SK-N-SH (cell line): ENCODE measurements at regions not wholly inside any gene's neighbourhood (a gene's known extent, or its start where the extent isn't known, plus 50 kb on each side); places are given as distances from the start of the nearest gene placed in this dataset.

ENCODE experiments used
- CTCF ChIA-PET: fragments of 300-600, 350-600 bp; formaldehyde crosslinking; extraction: SDS; loops from one replicate; lab custom pipeline; 2021; lab: Yijun Ruan, JAX
- POLR2A ChIA-PET: fragments of 350-600 bp; sonication (Branson Sonifier 250); formaldehyde crosslinking; extraction: SDS; loops from one replicate; lab custom pipeline; 2020; ENCODE audit warnings: antibody characterized with exemption, inconsistent platforms; lab: Yijun Ruan, JAX
- DNase-seq: peaks from one replicate; pipeline ENCODE4 v3.0.0; 2012
- H2AFZ ChIP-seq: fragments of 200-600 bp; sonication (generic); 2 replicates; pipeline ENCODE4 v1.8.1; 2016; ENCODE audit warnings: antibody characterized with exemption, mild to moderate bottlenecking, low read depth
- H3F3A ChIP-seq: fragments of 200-600 bp; sonication (generic); replicated peaks from 2 replicates; pipeline ENCODE3; 2016; ENCODE audit warnings: antibody characterized with exemption, mild to moderate bottlenecking; ENCODE audit not compliant: insufficient read depth
- H3K27ac ChIP-seq, 2 experiments: fragments of 200-500 bp in 1 of 2; fragments of 200-600 bp in 1 of 2; sonication (Bioruptor generic) in 1 of 2; sonication (generic), shearing (Covaris generic) in 1 of 2; 2 replicates each; pipeline versions ENCODE4 v1.5.1 to v1.6.1; 2014 to 2016; ENCODE audit warnings: low read depth in 2 of 2, inconsistent platforms in 1 of 2, low read length in 1 of 2, mild to moderate bottlenecking in 1 of 2, mixed read lengths in 1 of 2
- H3K27me3 ChIP-seq: fragments of 200-600 bp; sonication (generic), shearing (Covaris generic); 2 replicates; pipeline ENCODE4 v1.6.1; 2016; ENCODE audit warnings: mixed run types; ENCODE audit not compliant: insufficient read depth
- H3K36me3 ChIP-seq, 2 experiments: fragments of 200-500 bp in 1 of 2; fragments of 200-600 bp in 1 of 2; sonication (Bioruptor generic) in 1 of 2; sonication (generic) in 1 of 2; replicated peaks in 1 of 2; 2 replicates each; pipeline versions ENCODE3 to v1.5.1; 2014 to 2016; ENCODE audit warnings: low read length in 1 of 2, mild to moderate bottlenecking in 1 of 2; ENCODE audit not compliant: insufficient read depth in 2 of 2, control insufficient read depth in 1 of 2
- H3K4me1 ChIP-seq, 2 experiments: fragments of 200-500 bp in 1 of 2; fragments of 200-600 bp in 1 of 2; sonication (Bioruptor generic) in 1 of 2; sonication (generic), shearing (Covaris generic) in 1 of 2; 2 replicates each; pipeline versions ENCODE4 v1.5.1 to v1.6.1; 2014 to 2016; ENCODE audit warnings: low read depth in 1 of 2, low read length in 1 of 2, mixed run types in 1 of 2; ENCODE audit not compliant: insufficient read depth in 2 of 2, control insufficient read depth in 1 of 2
- H3K4me2 ChIP-seq: fragments of 200-600 bp; sonication (generic), shearing (Covaris generic); 2 replicates; pipeline ENCODE4 v1.6.1; 2017; ENCODE audit warnings: mixed run types
- H3K4me3 ChIP-seq, 2 experiments: fragments of 200-500 bp in 1 of 2; fragments of 200-600 bp in 1 of 2; sonication (Bioruptor generic) in 1 of 2; sonication (generic), shearing (Covaris generic) in 1 of 2; 2 replicates each; pipeline versions ENCODE4 v1.5.1 to v1.8.1; 2014 to 2016; ENCODE audit warnings: low read depth in 2 of 2, inconsistent platforms in 1 of 2, low read length in 1 of 2, mild to moderate bottlenecking in 1 of 2, mixed read lengths in 1 of 2, moderate library complexity in 1 of 2
- H3K79me2 ChIP-seq: fragments of 200-600 bp; sonication (generic); 2 replicates; pipeline ENCODE4 v1.8.1; 2017; ENCODE audit warnings: mild to moderate bottlenecking; ENCODE audit not compliant: insufficient read depth
- H3K9ac ChIP-seq: fragments of 200-600 bp; sonication (generic); 2 replicates; pipeline ENCODE4 v1.6.1; 2017; ENCODE audit warnings: mixed run types
- H3K9me2 ChIP-seq: fragments of 200-600 bp; sonication (generic); 2 replicates; pipeline ENCODE4 v1.6.1; 2017; ENCODE audit warnings: mixed run types
- H3K9me3 ChIP-seq: fragments of 200-600 bp; sonication (generic); 2 replicates; pipeline ENCODE4 v1.6.1; 2017; ENCODE audit warnings: mixed run types, mild to moderate bottlenecking, moderate library complexity
- H4K20me1 ChIP-seq: fragments of 200-600 bp; sonication (generic); 2 replicates; pipeline ENCODE4 v1.6.1; 2017; ENCODE audit warnings: mild to moderate bottlenecking, mixed run types; ENCODE audit not compliant: insufficient read depth
- CTCF ChIP-seq: fragments of 200-600 bp; sonication (generic); IDR thresholded peaks from 2 replicates; pipeline ENCODE4 v1.6.1; 2017; ENCODE audit warnings: antibody characterized with exemption, mild to moderate bottlenecking, moderate library complexity
- EZH2phosphoT487 ChIP-seq: fragments of 200-600 bp; sonication (generic); IDR thresholded peaks from 2 replicates; pipeline ENCODE4 v1.6.1; 2017; ENCODE audit warnings: low read depth, mixed run types, mild to moderate bottlenecking, antibody characterized with exemption, moderate library complexity, borderline replicate concordance
- IRF3 ChIP-seq: fragments of 150-350 bp; IDR thresholded peaks from 2 replicates; pipeline ENCODE4 v1.6.1; 2016; ENCODE audit warnings: mild to moderate bottlenecking, low read depth, low read length
- MEF2A ChIP-seq: IDR thresholded peaks from 2 replicates; pipeline ENCODE4 v1.4.0; 2012; ENCODE audit warnings: low read depth, borderline replicate concordance
- NFIC ChIP-seq: IDR thresholded peaks from 2 replicates; pipeline ENCODE4 v1.4.0; 2012; ENCODE audit warnings: borderline replicate concordance
- RFX5 ChIP-seq: IDR thresholded peaks from 2 replicates; pipeline ENCODE4 v1.6.1; 2012; ENCODE audit warnings: mild to moderate bottlenecking, improper control_type of control experiment, low read length
- SMC3 ChIP-seq: IDR thresholded peaks from 2 replicates; pipeline ENCODE4 v1.6.1; 2012; ENCODE audit warnings: low read depth, low read length, improper control_type of control experiment
- USF1 ChIP-seq: IDR thresholded peaks from 2 replicates; pipeline ENCODE4 v1.4.0; 2012; ENCODE audit warnings: low read depth, borderline replicate concordance
- ZBTB33 ChIP-seq: IDR thresholded peaks from 2 replicates; pipeline ENCODE4 v1.4.0; 2012; ENCODE audit warnings: low read depth, borderline replicate concordance
- WGBS: methylation state at CpG from one replicate; pipeline ENCODE4 v1.1.6; 2017; ENCODE audit warnings: low lambda C conversion rate; 5-methylcytosine and 5-hydroxymethylcytosine counted together

- Histone ChIP-seq H3F3A (no peaks in the 10 kb centered on the region), H3K79me2 (no peaks in the 10 kb centered on the region), H3K9ac (no peak overlapping the region), H3K27me3 (no peaks in the 10 kb centered on the region), H3K4me2 (no peak overlapping the region), H3K4me1 (no peaks in the 10 kb centered on the region), H3K4me3 (no peak overlapping the region), H4K20me1 (no peaks in the 10 kb centered on the region), H3K9me3 (no peaks in the 10 kb centered on the region), H2AFZ (no peak overlapping the region), H3K27ac (no peak overlapping the region), H3K9me2 (no peaks in the 10 kb centered on the region), H3K36me3 (no peaks in the 10 kb centered on the region)
- no peak for DNase-seq
- ChIA-PET CTCF (interaction anchor here (1.5 kb wide), 2 partner anchors 26 to 38 kb away, joined by 3 read pairs; no protein-coding TSS in a partner anchor), POLR2A (no interaction called here)
- 56% methylated on average over 9 of the region's 9 CpGs for WGBS
- TF ChIP-seq USF1, result no peak
- TF ChIP-seq SMC3, result no peak
These were observed 104.8 kb upstream of the CHRNA7 start for GRCh38 chr15:31925541-31925940.

GRCh38 chr15:31930967-31931366 lies 99.3 kb upstream of the CHRNA7 start:
- Histone ChIP-seq H3K4me1 (no peaks in the 10 kb centered on the region; a peak in 1 of 4 replicates), H4K20me1 (no peaks in the 10 kb centered on the region), H3K4me2 (no peak overlapping the region), H3K9me2 (no peaks in the 10 kb centered on the region), H3K79me2 (no peaks in the 10 kb centered on the region), H3K9ac (no peak overlapping the region), H3K9me3 (no peaks in the 10 kb centered on the region), H3K27ac (no peak overlapping the region), H3F3A (no peaks in the 10 kb centered on the region), H3K36me3 (no peaks in the 10 kb centered on the region), H3K4me3 (no peak overlapping the region), H2AFZ (no peak overlapping the region), H3K27me3 (no peaks in the 10 kb centered on the region)
- ChIA-PET CTCF (interaction anchor here (0.6 kb wide), 1 partner anchor 440 kb away, joined by 3 read pairs; no protein-coding TSS in a partner anchor), POLR2A (no interaction called here)
- TF ChIP-seq SMC3 (no peak), RFX5 (no peak), ZBTB33 (no peak)
- no peak for DNase-seq
- WGBS, result 51% methylated on average over 4 of the region's 4 CpGs

GRCh38 chr15:31932576-31932975 lies 97.7 kb upstream of the CHRNA7 start:
- Histone ChIP-seq H3K79me2 (no peaks in the 10 kb centered on the region), H3K27ac (no peak overlapping the region)
- no peak for TF ChIP-seq NFIC
- TF ChIP-seq CTCF, result no peak
- no peak for TF ChIP-seq MEF2A
- TF ChIP-seq IRF3, result no peak
- no peak for TF ChIP-seq EZH2phosphoT487
- TF ChIP-seq, all 33 proteins: peak for 0
- Histone ChIP-seq H3K36me3 (no peaks in the 10 kb centered on the region), H3F3A (no peaks in the 10 kb centered on the region), H3K9me2 (no peaks in the 10 kb centered on the region), H3K9ac (no peak overlapping the region), H3K4me3 (no peak overlapping the region), H3K4me2 (no peak overlapping the region), H3K27me3 (no peaks in the 10 kb centered on the region), H3K4me1 (no peaks in the 10 kb centered on the region; a peak in 1 of 4 replicates), H2AFZ (no peak overlapping the region), H4K20me1 (no peaks in the 10 kb centered on the region), H3K9me3 (no peaks in the 10 kb centered on the region)
- ChIA-PET POLR2A (no interaction called here), CTCF (interaction anchor here (0.6 to 1.6 kb wide), 2 partner anchors 42 to 847 kb away, joined by 3 to 7 read pairs; no protein-coding TSS in a partner anchor)
- no peak for DNase-seq
- 39% methylated on average over 5 of the region's 5 CpGs for WGBS
